Heart right ventricle (tissue), 16 donors: ENCODE measurements at regions not wholly inside any gene's neighbourhood (a gene's known extent, or its start where the extent isn't known, plus 50 kb on each side); places are given as distances from the start of the nearest gene placed in this dataset.

Experiments used
- ATAC-seq, 8 donors: fragments of 200-7000 bp; cut with Tn5 transposase; one replicate each; pipeline ENCODE4 v1.9.1; 2020; ENCODE audit warnings: mild to moderate bottlenecking in 8 of 8, moderate library complexity in 8 of 8, moderate number of reproducible peaks in 1 of 8
- DNase-seq, 2 donors: peaks; one replicate each; pipeline ENCODE4 v3.0.0-alpha.2; 2020
- H3K27ac ChIP-seq, 10 donors: fragments of 200-600 bp; sonication (generic) in 2 of 10; one replicate each; pipeline versions ENCODE4 v1.5.0 to v1.8.0; 2020 to 2022; ENCODE audit warnings: mild to moderate bottlenecking in 3 of 10
- H3K27me3 ChIP-seq, 7 donors: fragments of 200-600 bp; one replicate each; pipeline ENCODE4 v1.8.0; 2021 to 2022; ENCODE audit warnings: mild to moderate bottlenecking in 2 of 7
- H3K36me3 ChIP-seq, 9 donors: fragments of 200-600 bp; sonication (generic) in 1 of 9; one replicate each; pipeline versions ENCODE4 v1.5.0 to v1.8.0; 2020 to 2022; ENCODE audit warnings: mild to moderate bottlenecking in 2 of 9
- H3K4me1 ChIP-seq, 9 donors: fragments of 200-600 bp; sonication (generic) in 1 of 9; one replicate each; pipeline versions ENCODE4 v1.5.0 to v1.8.0; 2020 to 2022; ENCODE audit warnings: mild to moderate bottlenecking in 4 of 9
- H3K4me3 ChIP-seq, 10 donors: fragments of 200-600 bp; sonication (generic) in 2 of 10; one replicate each; pipeline versions ENCODE4 v1.5.0 to v1.8.0; 2020 to 2022; ENCODE audit warnings: mild to moderate bottlenecking in 7 of 10, moderate library complexity in 2 of 10
- H3K9me3 ChIP-seq, 11 donors: fragments of 200-600 bp in 10 of 11; sonication (generic) in 2 of 11; one replicate each; pipeline versions ENCODE4 v1.5.0 to v1.8.0; 2013 to 2022; ENCODE audit warnings: mild to moderate bottlenecking in 2 of 11, control low read depth in 1 of 11, moderate library complexity in 1 of 11
- WGBS, 2 donors: extraction: QIAGEN DNeasy Blood & Tissue Kit; methylation state at CpG; one replicate each; pipeline ENCODE4 v1.1.7; 2013; ENCODE audit warnings: inconsistent platforms in 1 of 2; 5-methylcytosine and 5-hydroxymethylcytosine counted together
- intact Hi-C, 10 donors: fragments of 100-400 bp; cut with DNase I; formaldehyde crosslinking; loops; one replicate each; pipeline versions ENCODE4 v1.11.1 to v1.14.2; 2022
- TF ChIP-seq, protein P1 (sequence below), 9 donors: fragments of 200-600 bp; sonication (generic) in 2 of 9; IDR thresholded peaks; one replicate each; pipeline versions ENCODE4 v1.5.0 to v1.8.0; 2021 to 2022; ENCODE audit warnings: antibody characterized with exemption in 9 of 9, mild to moderate bottlenecking in 5 of 9, moderate library complexity in 1 of 9
- donor health status: Arrhythmogenic right ventricular cardiomyopathy.
- donor health status: ischemic (EF 13 %, LVEDD 7.1; RV severe dilation, severe dysfunction).
- donor health status: healthy with polysubstance abuse.
- donor health status: DM: no; HTN: yes; CAD: no.
- donor health status: DM: no; HTN: no; CAD: no.
- donor health status: ischemic (EF 25% LVEDD 6.9; RV normal size, moderate dysfunction).
- donor health status: ischemic (EF 25% LVEDD 5.7; RV mildly dilated, moderate dysfunction).
- donor health status: healthy.
- donor health status: DM: yes; HTN: yes; CAD: no.
- donor health status: Ischemic cardiomyopathy.
- donor health status: ischemic (EF 35%, LVEDD 5.7; RV mildly dilated, moderate dysfunction).
- donor health status: nonischemic (EF 11% LVEDD 7.7; RV severe dilation, severe dysfunction).
- donor health status: DM: yes; HTN: yes; CAD: no.
- donor health status: PGD.
- donor health status: ischemic (EF 29% LVEDD 5.4; RV normal size, mild dysfunction).
- donor health status: nonischemic (EF 23%, LVEDD 6.1; RV moderate dilation, normal function).

DNA sequence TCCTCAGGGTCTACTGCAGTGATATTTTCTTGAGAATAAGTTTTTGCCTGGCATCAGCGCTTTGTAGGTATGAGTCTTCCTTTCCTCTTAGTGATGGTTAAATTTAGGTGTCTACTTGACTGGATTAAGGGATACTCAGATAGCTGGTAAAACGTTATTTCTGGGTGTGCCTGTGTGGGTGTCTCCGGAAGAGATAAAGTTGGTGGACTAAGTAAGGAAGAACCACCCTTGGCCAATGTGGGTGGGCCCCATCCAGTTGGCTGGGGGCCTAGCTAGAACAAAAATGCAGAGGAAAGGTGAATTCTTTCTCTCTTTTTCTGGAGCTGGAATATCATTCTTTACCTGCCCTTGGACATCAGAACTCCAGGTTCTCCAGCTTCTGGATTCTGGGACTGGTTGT, 138.8 kb downstream of the ADCYAP1R1 start:
- no peaks in the 10 kb centered on the region for H3K9me3 ChIP-seq
- H3K4me3 ChIP-seq, result no peak overlapping the region
- peaks cover 0 to 54% (median 21%) of the 10 kb centered on the region in 7 donors for H3K27me3 ChIP-seq
- WGBS, 2 donors, result 61 to 62% methylated on average over 3 of the region's 3 CpGs
- intact Hi-C loops, result loop anchor here in 5 of 10 donors (5.0 to 10.0 kb wide), 3 partner anchors 251 to 441 kb away; no protein-coding TSS in a partner anchor
- DNase-seq, result no peak
- ATAC-seq, result no peak
- no peak overlapping the region for H3K27ac ChIP-seq
- peaks cover 0 to 6% (median 0%) of the 10 kb centered on the region in 9 donors for H3K4me1 ChIP-seq
- H3K36me3 ChIP-seq, result no peaks in the 10 kb centered on the region
- TF ChIP-seq, protein P1, sequence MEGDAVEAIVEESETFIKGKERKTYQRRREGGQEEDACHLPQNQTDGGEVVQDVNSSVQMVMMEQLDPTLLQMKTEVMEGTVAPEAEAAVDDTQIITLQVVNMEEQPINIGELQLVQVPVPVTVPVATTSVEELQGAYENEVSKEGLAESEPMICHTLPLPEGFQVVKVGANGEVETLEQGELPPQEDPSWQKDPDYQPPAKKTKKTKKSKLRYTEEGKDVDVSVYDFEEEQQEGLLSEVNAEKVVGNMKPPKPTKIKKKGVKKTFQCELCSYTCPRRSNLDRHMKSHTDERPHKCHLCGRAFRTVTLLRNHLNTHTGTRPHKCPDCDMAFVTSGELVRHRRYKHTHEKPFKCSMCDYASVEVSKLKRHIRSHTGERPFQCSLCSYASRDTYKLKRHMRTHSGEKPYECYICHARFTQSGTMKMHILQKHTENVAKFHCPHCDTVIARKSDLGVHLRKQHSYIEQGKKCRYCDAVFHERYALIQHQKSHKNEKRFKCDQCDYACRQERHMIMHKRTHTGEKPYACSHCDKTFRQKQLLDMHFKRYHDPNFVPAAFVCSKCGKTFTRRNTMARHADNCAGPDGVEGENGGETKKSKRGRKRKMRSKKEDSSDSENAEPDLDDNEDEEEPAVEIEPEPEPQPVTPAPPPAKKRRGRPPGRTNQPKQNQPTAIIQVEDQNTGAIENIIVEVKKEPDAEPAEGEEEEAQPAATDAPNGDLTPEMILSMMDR (IDR thresholded peaks at IDR 0.05), result no peak

DNA sequence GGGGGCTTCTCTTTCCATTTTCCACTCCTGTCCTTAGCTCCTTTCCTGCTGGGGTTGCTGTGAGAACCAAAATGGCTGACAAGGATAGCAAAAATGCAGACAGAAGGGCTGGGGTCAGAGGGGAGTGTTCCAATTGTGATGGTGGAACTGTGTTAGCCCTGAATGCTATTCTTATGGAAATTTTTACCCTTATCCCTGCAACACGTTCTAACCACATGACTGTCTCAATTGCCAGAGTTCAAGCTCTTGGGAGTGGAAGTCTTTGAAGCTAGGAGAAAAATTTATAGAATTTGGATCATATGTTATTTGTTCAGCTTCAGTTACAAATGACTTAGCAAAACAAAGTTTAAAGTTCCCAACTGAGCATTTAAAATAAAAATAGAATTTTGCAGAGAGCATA, 134.1 kb downstream of the ADCYAP1R1 start:
- H3K27ac ChIP-seq, result no peak overlapping the region
- ATAC-seq, result no peak
- peaks cover 0 to 30% (median 0%) of the 10 kb centered on the region in 11 donors for H3K9me3 ChIP-seq
- no peaks in the 10 kb centered on the region for H3K4me1 ChIP-seq
- no peak for DNase-seq
- intact Hi-C loops, result no loop called here
- 10 to 12% methylated on average over 1 of the region's 1 CpG for WGBS, 2 donors
- TF ChIP-seq, protein P1 (IDR thresholded peaks at IDR 0.05), result no peak
- no peak overlapping the region for H3K4me3 ChIP-seq
- H3K27me3 ChIP-seq, result peaks cover 0 to 20% (median 4%) of the 10 kb centered on the region in 7 donors
- H3K36me3 ChIP-seq, result no peaks in the 10 kb centered on the region

GRCh38 chr7:31175672-31176071, 123.6 kb downstream of the ADCYAP1R1 start:
- H3K27ac ChIP-seq, result no peak overlapping the region
- TF ChIP-seq, protein P1 (IDR thresholded peaks at IDR 0.05), result peak in 1 of 9 donors; percentile 8
- no peaks in the 10 kb centered on the region for H3K4me1 ChIP-seq
- intact Hi-C loops, result no loop called here
- no peak for DNase-seq
- 69 to 75% methylated on average over 3 of the region's 3 CpGs for WGBS, 2 donors
- ATAC-seq, result no peak
- H3K9me3 ChIP-seq, result no peaks in the 10 kb centered on the region
- no peaks in the 10 kb centered on the region for H3K36me3 ChIP-seq
- peaks cover 0 to 18% (median 8%) of the 10 kb centered on the region in 7 donors for H3K27me3 ChIP-seq
- no peak overlapping the region for H3K4me3 ChIP-seq

DNA sequence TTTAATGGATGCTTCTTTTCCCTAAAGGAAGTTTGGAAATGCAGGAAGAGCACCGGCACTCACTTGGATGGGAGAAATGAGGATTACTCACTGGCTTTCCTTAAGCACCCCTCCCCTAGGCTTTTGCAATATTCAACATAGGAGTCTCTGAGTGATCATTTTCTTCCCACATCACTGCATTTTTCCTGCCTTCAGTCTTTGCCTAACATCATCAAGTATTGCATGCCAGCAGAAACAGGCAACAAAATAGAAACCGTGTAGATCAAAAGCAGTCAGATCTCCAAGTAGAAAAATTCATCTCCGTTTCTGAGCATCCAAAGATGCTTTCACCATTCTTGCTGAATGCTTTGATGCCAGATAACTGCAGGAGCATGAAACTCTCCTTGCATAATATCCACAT, 119.9 kb downstream of the ADCYAP1R1 start:
- 48 to 76% methylated on average over 3 of the region's 3 CpGs for WGBS, 2 donors

More for the DNA sequence above, 119.9 kb downstream of the ADCYAP1R1 start:
- Histone ChIP-seq H3K27me3 (peaks cover 0 to 46% (median 24%) of the 10 kb centered on the region in 7 donors), H3K27ac (no peak overlapping the region), H3K36me3 (no peaks in the 10 kb centered on the region), H3K9me3 (no peaks in the 10 kb centered on the region), H3K4me3 (no peak overlapping the region), H3K4me1 (no peaks in the 10 kb centered on the region)
- TF ChIP-seq, protein P1 (IDR thresholded peaks at IDR 0.05), result no peak
- ATAC-seq (no peak), DNase-seq (no peak)
- intact Hi-C loops, result no loop called here
